NCI-H1417 treated with DMSO at 0.1 percent for 48 hours (cell line): ENCODE measurements at regions not wholly inside any gene's neighbourhood (a gene's known extent, or its start where the extent isn't known, plus 50 kb on each side); places are given as distances from the start of the nearest gene placed in this dataset.

ENCODE experiments used
- DNase-seq: peaks from one replicate; lab custom pipeline; 2025; lab: John Stamatoyannopoulos, UW

DNA sequence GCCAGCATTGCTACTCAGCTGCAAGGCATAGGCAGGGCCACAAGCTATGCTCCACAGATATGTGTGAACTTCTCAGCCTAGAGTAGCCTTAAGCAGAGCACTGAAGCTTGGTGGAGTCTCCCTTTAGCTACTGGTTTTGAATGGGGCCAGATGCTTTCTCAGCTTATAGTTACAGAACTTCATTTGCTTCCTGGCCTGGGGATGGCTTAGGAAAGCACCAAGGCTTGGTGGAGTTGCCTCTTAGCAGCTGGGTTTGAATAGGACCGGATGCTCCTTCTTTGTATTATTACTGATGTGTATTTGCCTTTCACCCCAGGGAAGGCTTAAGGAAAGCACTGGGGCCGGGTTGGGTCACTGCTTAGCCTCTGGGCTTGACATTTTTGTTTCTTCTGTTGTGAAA is 497.8 kb upstream of the SEMA6A start:
- DNase-seq = no peak

GRCh38 chr5:117065800-117066199 is 491.2 kb upstream of the SEMA6A start:
- no peak for DNase-seq

- no peak for DNase-seq
Measured at GRCh38 chr5:117065161-117065560, 490.5 kb upstream of the SEMA6A start.

DNA sequence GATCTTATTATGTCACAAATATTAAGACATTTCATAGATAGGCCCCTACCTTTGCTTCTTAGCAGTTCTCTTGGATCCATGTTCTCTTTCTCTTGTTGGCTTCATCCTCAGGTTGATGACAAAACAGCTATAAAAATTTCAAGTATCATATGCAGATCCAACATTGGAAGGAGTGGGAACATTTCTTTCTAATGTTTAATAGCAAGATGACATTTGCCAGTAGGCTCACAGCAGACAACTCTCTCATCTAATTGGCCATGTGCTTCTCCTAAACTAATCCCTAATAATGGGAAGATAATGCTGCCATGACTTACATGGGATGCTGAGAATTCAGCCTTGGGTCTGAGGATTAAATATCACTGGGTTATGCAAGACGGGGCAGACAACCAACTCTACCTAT is 485.5 kb upstream of the SEMA6A start:
- no peak for DNase-seq

DNA sequence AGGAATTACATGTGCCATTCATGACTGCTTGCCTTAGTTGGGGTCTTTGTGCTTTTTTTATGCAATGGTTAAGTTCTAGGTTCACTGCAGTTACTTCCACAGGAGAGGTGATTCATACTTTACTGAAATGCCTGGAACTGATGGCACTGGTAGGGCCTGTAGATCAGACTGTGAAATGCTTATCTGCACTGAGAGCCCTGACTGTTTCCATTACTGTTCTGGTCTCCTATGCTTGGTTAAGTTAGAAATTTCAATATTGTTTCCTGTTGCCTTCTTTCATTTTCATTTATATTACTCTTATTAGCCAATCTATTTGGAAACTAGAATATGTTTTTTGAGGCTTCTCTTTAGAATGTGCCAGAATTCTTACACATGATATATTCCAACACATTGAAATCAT is 484.1 kb upstream of the SEMA6A start:
- no peak for DNase-seq

GRCh38 chr5:117055517-117055916 is 480.9 kb upstream of the SEMA6A start:
- no peak for DNase-seq

GRCh38 chr5:117054911-117055310 is 480.3 kb upstream of the SEMA6A start:
- no peak for DNase-seq

DNA sequence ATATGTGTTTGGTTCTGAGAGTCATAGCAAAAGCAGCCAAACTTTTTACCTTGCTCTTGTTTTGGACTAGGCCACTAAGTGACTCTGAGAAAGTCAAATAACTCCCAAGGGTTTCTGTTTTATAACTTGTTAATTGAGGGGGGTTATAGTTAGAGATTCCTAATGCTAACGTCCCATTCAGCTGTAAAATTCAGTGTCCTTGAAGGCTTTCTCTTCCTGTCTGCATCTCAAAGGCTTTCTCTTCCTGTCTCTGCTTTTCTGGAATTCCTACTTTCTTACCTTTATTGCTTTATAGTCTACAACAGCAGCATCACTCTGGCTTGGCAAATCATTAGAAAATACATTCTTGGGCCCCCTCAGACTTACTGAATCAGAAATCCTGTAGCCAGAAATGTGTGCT is 479.5 kb upstream of the SEMA6A start:
- no peak for DNase-seq

- DNase-seq = no peak
Measured at GRCh38 chr5:117041926-117042595, 467.4 kb upstream of the SEMA6A start.

DNA sequence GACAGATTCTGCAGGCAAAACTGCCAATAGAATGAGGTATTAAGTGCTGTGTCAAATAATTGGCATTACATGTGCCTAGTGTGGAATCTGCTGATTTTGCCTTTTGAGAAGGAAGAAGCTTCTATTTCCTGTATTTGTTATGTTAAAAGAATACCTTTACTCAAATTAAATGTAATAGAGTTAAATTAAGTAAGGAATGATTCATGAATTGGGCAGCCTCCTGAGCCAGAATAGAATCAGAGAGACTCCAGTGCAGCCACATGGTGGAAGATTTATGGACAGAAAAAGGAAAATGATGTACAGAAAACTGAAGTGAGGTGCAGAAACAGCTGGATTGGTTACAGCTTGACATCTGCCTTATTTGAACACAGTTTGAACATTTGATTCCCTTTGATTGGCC is 464.4 kb upstream of the SEMA6A start:
- DNase-seq = no peak

DNA sequence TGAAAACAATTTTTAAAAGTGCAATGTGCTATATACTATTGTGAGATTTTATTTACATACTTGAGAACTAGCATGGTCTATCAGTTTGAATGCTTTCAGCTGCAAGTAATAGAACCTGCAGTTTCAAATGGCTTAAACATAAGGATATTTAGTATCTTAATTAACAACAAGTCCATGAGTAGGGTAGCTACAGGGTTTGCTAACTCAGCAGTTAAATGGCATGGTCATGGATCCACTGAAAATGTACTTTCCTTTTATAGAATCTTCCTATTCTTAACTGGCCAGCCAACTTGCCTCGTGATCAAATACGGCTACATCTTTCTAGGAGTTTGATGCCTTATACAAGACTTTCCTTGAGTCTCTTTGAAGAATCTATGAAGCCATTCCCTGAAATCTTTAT is 452.8 kb upstream of the SEMA6A start:
- no peak for DNase-seq

GRCh38 chr5:117020999-117021398 is 446.4 kb upstream of the SEMA6A start:
- no peak for DNase-seq

GRCh38 chr5:117013280-117013877 is 438.8 kb upstream of the SEMA6A start:
- DNase-seq = no peak

GRCh38 chr5:117010574-117010973 is 436.0 kb upstream of the SEMA6A start:
- DNase-seq = no peak

DNA sequence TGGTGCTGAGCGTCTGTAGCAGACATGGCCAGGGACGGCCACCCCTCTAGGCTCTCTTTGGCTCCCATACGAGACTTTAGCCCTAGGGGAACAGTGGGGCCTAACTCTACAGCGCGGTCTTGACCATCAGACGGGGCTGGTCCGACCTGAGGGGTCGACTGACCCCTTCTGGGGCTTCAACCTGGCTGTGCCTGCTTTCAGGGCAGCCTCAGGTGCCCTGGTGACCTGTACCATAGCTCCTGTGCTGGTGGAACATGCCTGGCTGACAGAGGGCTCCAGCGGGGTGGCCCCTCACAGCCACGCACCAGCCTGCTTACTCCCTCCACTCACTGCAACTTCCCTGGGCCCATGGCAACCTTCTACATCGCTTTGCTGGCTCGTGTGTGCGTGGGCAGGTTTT is 423.4 kb upstream of the SEMA6A start:
- no peak for DNase-seq

DNA sequence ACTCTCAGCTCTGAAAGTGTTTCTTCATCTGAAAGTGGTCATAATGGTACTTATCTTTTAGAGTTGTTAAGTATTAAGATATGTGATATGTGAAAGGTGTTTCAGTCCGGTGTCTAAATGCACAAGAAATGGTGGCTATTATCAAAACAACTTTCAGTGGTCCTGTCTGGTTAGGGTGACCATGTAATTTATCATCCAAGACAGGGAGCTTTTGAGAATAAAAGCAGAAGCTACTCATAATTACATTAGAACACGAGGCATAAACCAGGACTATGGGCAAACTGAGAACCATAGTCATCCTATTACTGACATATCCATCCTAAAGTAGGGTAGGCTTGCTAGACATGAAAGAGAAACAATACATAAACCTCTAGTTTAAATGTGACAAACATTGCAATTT is 418.1 kb upstream of the SEMA6A start:
- DNase-seq = no peak

- DNase-seq = no peak
Measured at GRCh38 chr5:116989995-116990394, 415.4 kb upstream of the SEMA6A start.

DNA sequence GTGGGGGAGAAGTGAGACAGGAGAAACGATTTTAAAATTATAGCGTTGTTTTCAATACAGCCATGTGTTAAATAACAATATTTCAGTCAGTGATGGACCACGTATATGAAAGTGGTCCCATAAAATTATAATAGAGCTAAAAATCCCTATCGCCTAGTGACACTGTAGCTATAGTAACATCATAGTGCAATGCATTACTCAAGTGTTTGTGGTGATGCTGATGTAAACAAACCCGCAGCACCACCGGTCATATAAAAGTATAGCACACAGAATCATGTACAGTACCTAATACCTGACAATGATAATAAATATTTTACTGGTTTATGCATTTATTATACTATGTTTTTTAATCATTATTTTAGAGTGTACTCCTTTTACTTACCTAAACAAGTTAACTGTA is 407.4 kb upstream of the SEMA6A start:
- no peak for DNase-seq

- DNase-seq = no peak
Measured at GRCh38 chr5:116980581-116980980, 406.0 kb upstream of the SEMA6A start.

DNA sequence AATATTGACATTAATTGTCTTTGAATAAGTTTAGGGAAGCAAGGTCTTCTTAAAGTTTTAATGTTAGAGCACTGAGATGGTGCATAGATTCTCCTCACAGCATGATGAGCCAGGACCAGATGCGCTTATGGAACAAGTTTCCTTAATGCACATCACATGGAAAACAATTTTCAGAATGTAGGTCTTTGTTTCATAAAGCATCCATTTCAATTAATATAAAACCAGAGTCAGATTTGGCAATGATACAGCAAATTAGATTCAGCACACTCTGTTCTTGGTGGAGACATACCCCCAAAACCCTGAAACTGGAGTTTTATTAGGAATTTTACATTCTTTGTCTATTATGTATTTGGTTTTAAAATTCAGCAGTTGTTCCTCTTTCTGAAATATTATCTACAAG is 402.1 kb upstream of the SEMA6A start:
- DNase-seq = no peak

DNA sequence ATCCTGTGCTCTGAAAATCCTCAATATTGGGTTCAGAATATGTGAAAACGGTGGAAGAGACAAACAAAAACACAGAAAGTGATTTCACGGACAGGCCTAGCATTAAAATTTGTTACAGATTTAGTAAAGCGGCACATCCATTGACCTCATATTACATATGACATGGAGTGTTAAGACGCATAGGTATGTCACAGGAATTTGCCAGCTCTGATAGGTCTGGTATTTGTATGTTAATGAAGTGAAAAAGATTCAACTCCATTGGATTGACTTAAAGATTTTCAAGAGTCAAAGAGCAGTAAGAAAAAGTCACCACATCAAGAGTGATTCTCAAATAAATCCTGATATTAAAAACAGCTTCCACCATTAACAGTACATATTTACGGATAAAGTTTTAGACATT is 396.5 kb upstream of the SEMA6A start:
- DNase-seq = no peak

DNA sequence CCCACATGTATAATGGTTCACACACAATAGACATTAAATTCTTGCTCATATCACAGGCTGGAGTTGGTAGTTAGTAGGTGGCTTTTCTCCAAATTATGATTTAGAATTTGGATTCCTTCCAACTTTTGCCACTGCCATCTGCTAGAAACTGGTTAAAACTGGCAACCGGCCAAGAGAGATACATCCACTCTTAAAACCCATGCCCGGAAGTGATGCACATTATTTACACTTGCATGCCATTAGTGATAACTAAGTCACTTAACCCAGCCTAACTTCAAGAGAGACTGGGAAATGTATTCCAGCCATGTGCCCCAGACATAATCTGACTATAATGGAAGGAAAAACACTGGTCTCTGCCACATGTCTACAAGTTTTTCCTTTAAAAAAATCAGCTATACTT is 395.7 kb upstream of the SEMA6A start:
- no peak for DNase-seq

GRCh38 chr5:116964438-116964837 is 389.8 kb upstream of the SEMA6A start:
- DNase-seq = no peak

GRCh38 chr5:116961021-116961420 is 386.4 kb upstream of the SEMA6A start:
- DNase-seq = no peak
